K562 (cell line): ENCODE measurements at regions not wholly inside any gene's neighbourhood (a gene's known extent, or its start where the extent isn't known, plus 50 kb on each side); places are given as distances from the start of the nearest gene placed in this dataset.

Source experiments
- ATAC-seq: fragments of 200-7000 bp; cut with Tn5 transposase; 3 replicates; pipeline ENCODE4 v1.9.1; 2020; ENCODE audit warnings: moderate library complexity
- BruUV-seq: library from RNA; stranded (reverse); fragments of 400-500 nt; replicated peaks from 2 replicates; lab custom pipeline; 2021; lab: Mats Ljungman, UMichigan
- CTCF ChIA-PET: fragments of 300-600 bp; formaldehyde crosslinking; extraction: SDS; loops from one replicate; lab custom pipeline; 2021; ENCODE audit warnings: low intra/inter-chr PET ratio; lab: Yijun Ruan, JAX
- POLR2A ChIA-PET: fragments of 300-600, 350-650 bp; sonication (Branson Sonifier 250); formaldehyde crosslinking; extraction: SDS; loops from one replicate; lab custom pipeline; 2021; ENCODE audit warnings: antibody characterized with exemption, inconsistent platforms; lab: Yijun Ruan, JAX
- DNase-seq, 4 experiments: peaks; one replicate each; pipeline versions ENCODE4 v3.0.0 to v3.0.0-alpha.2; 2011 to 2018; ENCODE audit warnings: low spot score in 3 of 4, mixed read lengths in 3 of 4; ENCODE audit errors: extremely low read depth in 1 of 4
- FAIRE-seq: peaks from 2 replicates; lab custom pipeline; 2011; peaks lifted over from hg19 to GRCh38; lab: Jason Lieb, UNC
- H2AFZ ChIP-seq: 2 replicates; pipeline ENCODE4 v1.6.0; 2011; ENCODE audit warnings: low read depth, low read length, control low read depth, inconsistent platforms
- H3K27ac ChIP-seq: fragments of 200-600 bp; 3 replicates; pipeline ENCODE4 v1.8.0; 2011; ENCODE audit warnings: low read depth, mild to moderate bottlenecking, control low read depth, inconsistent platforms, low read length, moderate library complexity, mixed read lengths; ENCODE audit errors: extremely low read depth
- H3K27me3 ChIP-seq, 2 experiments: fragments of 300-600 bp in 1 of 2; 2 replicates in 1 of 2; 3 replicates in 1 of 2; pipeline versions ENCODE4 v1.6.0 to v1.8.0; 2011; ENCODE audit warnings: inconsistent platforms in 2 of 2, low read length in 2 of 2, mild to moderate bottlenecking in 1 of 2, mixed read lengths in 1 of 2, moderate library complexity in 1 of 2; ENCODE audit not compliant: control insufficient read depth in 2 of 2, insufficient read depth in 2 of 2
- H3K36me3 ChIP-seq: fragments of 300-600 bp; 3 replicates; pipeline ENCODE4 v1.8.0; 2011; ENCODE audit warnings: mild to moderate bottlenecking, low read length, inconsistent platforms; ENCODE audit not compliant: control insufficient read depth, insufficient read depth
- H3K4me1 ChIP-seq, 2 experiments: fragments of 200-600 bp in 1 of 2; replicated peaks in 1 of 2; 2 replicates in 1 of 2; 3 replicates in 1 of 2; pipeline versions ENCODE4 v1.5.1 to v1.8.0; 2011; ENCODE audit warnings: inconsistent platforms in 2 of 2, low read length in 2 of 2, mild to moderate bottlenecking in 1 of 2, mixed read lengths in 1 of 2, moderate library complexity in 1 of 2; ENCODE audit not compliant: control insufficient read depth in 2 of 2, insufficient read depth in 2 of 2
- H3K4me2 ChIP-seq: 2 replicates; pipeline ENCODE4 v1.6.1; 2011; ENCODE audit warnings: low read length, control low read depth, inconsistent platforms, mixed read lengths; ENCODE audit not compliant: insufficient read depth
- H3K4me3 ChIP-seq: fragments of 200-600 bp; sonication (generic), shearing (Covaris generic); 2 replicates; pipeline ENCODE4 v1.5.1; 2016; ENCODE audit warnings: control low read depth, inconsistent platforms
- H3K79me2 ChIP-seq: fragments of 200-600 bp; 3 replicates; pipeline ENCODE4 v1.8.0; 2011; ENCODE audit warnings: low read length, inconsistent platforms; ENCODE audit not compliant: control insufficient read depth, insufficient read depth
- H3K9ac ChIP-seq, 2 experiments: 2 replicates each; pipeline versions ENCODE4 v1.6.0 to v1.6.1; 2011; ENCODE audit warnings: low read depth in 2 of 2, low read length in 2 of 2, control low read depth in 1 of 2, inconsistent platforms in 1 of 2, mild to moderate bottlenecking in 1 of 2, mixed read lengths in 1 of 2; ENCODE audit not compliant: insufficient read depth in 1 of 2
- H3K9me1 ChIP-seq: one replicate; pipeline ENCODE4 v1.6.0; 2011; ENCODE audit warnings: inconsistent platforms, mild to moderate bottlenecking, low read length, moderate library complexity; ENCODE audit not compliant: control insufficient read depth, insufficient read depth
- H3K9me3 ChIP-seq: replicated peaks from 2 replicates; pipeline ENCODE4 v1.5.1; 2011; ENCODE audit warnings: low read depth, low read length, inconsistent platforms; ENCODE audit not compliant: control insufficient read depth, insufficient read depth
- H4K20me1 ChIP-seq: replicated peaks from 2 replicates; pipeline ENCODE4 v1.6.1; 2011; ENCODE audit warnings: low read length, inconsistent platforms, mixed read lengths; ENCODE audit not compliant: control insufficient read depth, insufficient read depth
- HNRNPK ChIP-seq: fragments of 200-400 bp; formaldehyde crosslinking; IDR thresholded peaks from one replicate; pipeline ENCODE4 v1.6.1; 2018; ENCODE audit warnings: mild to moderate bottlenecking, low read depth, low read length; ENCODE audit not compliant: poor library complexity, severe bottlenecking
- HSF4 ChIP-seq: fragments of 250-450 bp; sonication (Bioruptor Pico); IDR thresholded peaks from 2 replicates; pipeline ENCODE4 v2.1.2; 2022; ENCODE audit warnings: mild to moderate bottlenecking, moderate library complexity, borderline replicate concordance
- KLF6 ChIP-seq: fragments of 250-450 bp; sonication (Bioruptor Pico); IDR thresholded peaks from 2 replicates; pipeline ENCODE4 v1.4.0; 2020; ENCODE audit warnings: mild to moderate bottlenecking, moderate library complexity, borderline replicate concordance
- TBL1XR1 ChIP-seq, 2 experiments: IDR thresholded peaks; 2 replicates each; pipeline ENCODE4 v1.6.1; 2012; ENCODE audit warnings: improper control_type of control experiment in 2 of 2, low read length in 2 of 2, mild to moderate bottlenecking in 1 of 2
- TCF7 ChIP-seq: sonication (generic); IDR thresholded peaks from 2 replicates; pipeline ENCODE4 v1.6.1; 2016; ENCODE audit warnings: antibody characterized with exemption, borderline replicate concordance
- ZNF354B ChIP-seq: fragments of 250-450 bp; sonication (Bioruptor Pico); IDR thresholded peaks from 2 replicates; pipeline ENCODE4 v1.4.0; 2020
- ZNF444 ChIP-seq: fragments of 250-450 bp; sonication (Bioruptor Pico); IDR thresholded peaks from 2 replicates; pipeline ENCODE4 v1.4.0; 2020; ENCODE audit warnings: mild to moderate bottlenecking, moderate library complexity
- WGBS: fragments of 100-300 bp; shearing (Covaris generic); methylation state at CpG from one replicate; pipeline ENCODE4 v1.1.6; 2016; ENCODE audit warnings: low coverage, mixed read lengths; ENCODE audit not compliant: insufficient coverage; ENCODE audit errors: missing lambda C conversion rate; 5-methylcytosine and 5-hydroxymethylcytosine counted together
- in situ Hi-C: fragments of 300-500 bp; cut with MboI; formaldehyde crosslinking; loops from 4 replicates; pipeline ENCODE4 v1.15.0; 2018; ENCODE audit warnings: inconsistent platforms, mixed read lengths
- intact Hi-C: fragments of 100-400 bp; cut with micrococcal nuclease; formaldehyde crosslinking; loops from 2 replicates; pipeline ENCODE4 v1.14.2; 2022
- TF ChIP-seq, protein P1 (sequence below): fragments of 250-450 bp; sonication (Bioruptor Pico); IDR thresholded peaks from 2 replicates; pipeline ENCODE4 v1.6.1; 2021; ENCODE audit warnings: mild to moderate bottlenecking
- TF ChIP-seq, protein P2 (sequence below), 2 experiments: fragments of 450-650 bp in 1 of 2; sonication (generic) in 1 of 2; formaldehyde crosslinking in 1 of 2; IDR thresholded peaks in 1 of 2; conservative IDR thresholded peaks in 1 of 2; 2 replicates each; pipeline versions ENCODE4 v1.6.1 to v1.8.1; 2016 to 2023; ENCODE audit warnings: mild to moderate bottlenecking in 2 of 2, moderate library complexity in 2 of 2, inconsistent platforms in 1 of 2, missing genetic modification reagents in 1 of 2

DNA sequence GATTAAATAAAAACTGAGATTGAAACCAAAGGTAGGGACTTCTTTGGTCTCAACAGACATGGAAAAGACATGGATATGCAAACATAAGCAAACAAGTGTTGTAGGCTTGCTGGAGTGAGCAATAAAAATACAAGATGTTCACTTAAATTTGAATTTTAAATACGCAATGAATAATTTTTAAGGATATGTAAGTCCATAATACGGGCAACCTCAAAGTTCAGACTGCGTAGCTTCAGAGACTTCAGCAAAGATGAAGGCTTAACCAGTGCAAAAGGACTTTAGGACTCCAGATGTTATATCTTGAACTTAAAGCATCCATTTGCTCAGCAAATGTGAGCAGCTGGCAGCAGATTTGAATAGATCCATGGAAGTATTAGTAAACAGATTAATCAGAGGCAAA lies 549.3 kb downstream of the ARAP2 start:
- ChIA-PET CTCF (no interaction called here), POLR2A (no interaction called here)
- Histone ChIP-seq H4K20me1 (no peaks in the 10 kb centered on the region), H3K4me2 (no peak overlapping the region), H3K4me3 (no peak overlapping the region), H3K27ac (no peak overlapping the region), H3K36me3 (no peaks in the 10 kb centered on the region), H2AFZ (no peak overlapping the region), H3K9ac (no peak overlapping the region), H3K9me3 (no peaks in the 10 kb centered on the region), H3K79me2 (no peaks in the 10 kb centered on the region), H3K9me1 (no peaks in the 10 kb centered on the region), H3K4me1 (no peaks in the 10 kb centered on the region), H3K27me3 (no peaks in the 10 kb centered on the region)
- BruUV-seq = no TSS peak
- DNase-seq (no peak), FAIRE-seq (no peak), ATAC-seq (no peak)
- intact Hi-C loops (no loop called here), in situ Hi-C loops (no loop called here)
- WGBS = 3% methylated on average over 3 of the region's 3 CpGs
- TF ChIP-seq ZNF354B (CRISPR knock-in tag) (no peak), TBL1XR1 (IDR thresholded peaks at IDR 0.05; ENCODE audit: low read length in 2 of 2) (no peak), ZNF444 (CRISPR knock-in tag) (no peak), HSF4 (CRISPR knock-in tag) (no peak), HNRNPK (no peak), KLF6 (CRISPR knock-in tag) (no peak), TCF7 (no peak)
- TF ChIP-seq, protein P1, sequence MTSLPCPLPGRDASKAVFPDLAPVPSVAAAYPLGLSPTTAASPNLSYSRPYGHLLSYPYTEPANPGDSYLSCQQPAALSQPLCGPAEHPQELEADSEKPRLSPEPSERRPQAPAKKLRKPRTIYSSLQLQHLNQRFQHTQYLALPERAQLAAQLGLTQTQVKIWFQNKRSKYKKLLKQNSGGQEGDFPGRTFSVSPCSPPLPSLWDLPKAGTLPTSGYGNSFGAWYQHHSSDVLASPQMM (CRISPR knock-in tag) = no peak
- TF ChIP-seq, protein P2, sequence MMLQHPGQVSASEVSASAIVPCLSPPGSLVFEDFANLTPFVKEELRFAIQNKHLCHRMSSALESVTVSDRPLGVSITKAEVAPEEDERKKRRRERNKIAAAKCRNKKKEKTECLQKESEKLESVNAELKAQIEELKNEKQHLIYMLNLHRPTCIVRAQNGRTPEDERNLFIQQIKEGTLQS (IDR thresholded peaks at IDR 0.05) = no peak
- TF ChIP-seq, protein P2 (CRISPR knock-in tag; conservative IDR thresholded peaks at IDR 0.05) = no peak
